ENCODE measurements at regions not wholly inside any gene's neighbourhood (a gene's known extent, or its start where the extent isn't known, plus 50 kb on each side); places are given as distances from the start of the nearest gene placed in this dataset.

DNA sequence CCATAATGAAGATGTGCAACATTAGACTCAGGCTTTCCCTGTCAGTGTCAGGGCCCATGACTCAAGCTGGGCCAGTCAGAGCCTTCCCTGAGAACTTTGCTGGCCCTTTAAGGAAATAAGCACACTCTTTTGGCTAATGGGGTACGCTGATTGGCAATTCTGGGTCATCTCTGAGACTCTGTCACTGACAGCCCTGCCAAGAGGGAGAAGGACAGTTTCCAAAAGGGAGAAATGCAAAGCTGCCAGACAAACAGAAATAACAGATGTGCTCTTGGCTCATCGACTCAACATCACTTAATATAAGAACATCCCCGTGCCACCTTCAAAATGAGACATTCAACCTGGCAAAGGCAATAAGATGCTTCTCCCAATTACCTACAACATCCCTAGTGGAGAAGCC, 491.9 kb upstream of the PROK2 start:
- no peak for TF ChIP-seq POLR2A (IDR thresholded peaks at IDR 0.05)
- no peak for TF ChIP-seq CTCF (IDR thresholded peaks at IDR 0.05)

All from gastroesophageal sphincter (tissue), 3 donors.